DOHH2 (cell line): ENCODE measurements at regions not wholly inside any gene's neighbourhood (a gene's known extent, or its start where the extent isn't known, plus 50 kb on each side); places are given as distances from the start of the nearest gene placed in this dataset.

ENCODE experiments used
- H3F3A ChIP-seq: fragments of 200-600 bp; sonication (generic), shearing (Covaris generic); 2 replicates; pipeline ENCODE4 v1.6.0; 2016; ENCODE audit warnings: antibody characterized with exemption, mild to moderate bottlenecking; ENCODE audit not compliant: control insufficient read depth, insufficient read depth
- H3K27ac ChIP-seq: fragments of 200-600 bp; sonication (generic); 2 replicates; pipeline ENCODE4 v1.5.1; 2014; ENCODE audit warnings: low read depth, mild to moderate bottlenecking, low read length, moderate library complexity
- H3K27me3 ChIP-seq: fragments of 200-600 bp; sonication (generic); 2 replicates; pipeline ENCODE4 v1.6.1; 2014; ENCODE audit warnings: mild to moderate bottlenecking, low read length, mixed read lengths; ENCODE audit not compliant: control insufficient read depth
- H3K36me3 ChIP-seq: fragments of 200-600 bp; sonication (generic); 2 replicates; pipeline ENCODE4 v1.6.1; 2014; ENCODE audit warnings: mild to moderate bottlenecking, low read length, moderate library complexity, mixed read lengths; ENCODE audit not compliant: control insufficient read depth
- H3K4me1 ChIP-seq: fragments of 200-600 bp; sonication (generic); 2 replicates; pipeline ENCODE4 v1.6.1; 2014; ENCODE audit warnings: mild to moderate bottlenecking, low read length, mixed read lengths; ENCODE audit not compliant: control insufficient read depth
- H3K4me2 ChIP-seq: fragments of 200-600 bp; sonication (generic); 2 replicates; pipeline ENCODE4 v1.6.0; 2014; ENCODE audit warnings: mild to moderate bottlenecking, low read length, moderate library complexity
- H3K4me3 ChIP-seq: fragments of 200-600 bp; sonication (generic); 2 replicates; pipeline ENCODE4 v1.5.1; 2014; ENCODE audit warnings: mild to moderate bottlenecking, low read length, mixed read lengths
- H3K79me2 ChIP-seq: fragments of 200-600 bp; sonication (generic); 2 replicates; pipeline ENCODE4 v1.6.1; 2014; ENCODE audit warnings: mild to moderate bottlenecking, low read length, mixed read lengths; ENCODE audit not compliant: control insufficient read depth
- H3K9me2 ChIP-seq: fragments of 200-600 bp; sonication (generic); replicated peaks from 2 replicates; pipeline ENCODE4 v1.6.1; 2014; ENCODE audit warnings: mild to moderate bottlenecking, low read length, mixed read lengths; ENCODE audit not compliant: control insufficient read depth
- H3K9me3 ChIP-seq: fragments of 200-600 bp; sonication (generic); 2 replicates; pipeline ENCODE4 v1.6.1; 2014; ENCODE audit warnings: antibody characterized with exemption, low read length, mixed read lengths; ENCODE audit not compliant: control insufficient read depth, insufficient read depth
- H4K20me1 ChIP-seq: fragments of 200-600 bp; sonication (generic); 2 replicates; pipeline ENCODE4 v1.6.0; 2014; ENCODE audit warnings: low read depth, mild to moderate bottlenecking, antibody characterized with exemption, low read length, moderate library complexity; ENCODE audit not compliant: control insufficient read depth, insufficient read depth
- CTCF ChIP-seq: fragments of 200-600 bp; sonication (generic); IDR thresholded peaks from one replicate; pipeline ENCODE4 v1.5.1; 2014; ENCODE audit warnings: antibody characterized with exemption, mild to moderate bottlenecking, low read depth, low read length; ENCODE audit not compliant: poor library complexity, severe bottlenecking
- EZH2phosphoT487 ChIP-seq: fragments of 200-600 bp; sonication (generic); IDR thresholded peaks from 2 replicates; pipeline ENCODE4 v1.6.1; 2017; ENCODE audit warnings: borderline replicate concordance, mild to moderate bottlenecking, antibody characterized with exemption, low read length, moderate library complexity, mixed read lengths

- Histone ChIP-seq H3K27ac (no peak overlapping the region), H3K9me3 (no peaks in the 10 kb centered on the region), H3K4me3 (no peak overlapping the region), H3F3A (no peaks in the 10 kb centered on the region), H3K4me2 (no peak overlapping the region), H3K27me3 (no peaks in the 10 kb centered on the region), H3K36me3 (no peaks in the 10 kb centered on the region), H3K79me2 (no peaks in the 10 kb centered on the region), H4K20me1 (no peaks in the 10 kb centered on the region), H3K4me1 (no peaks in the 10 kb centered on the region), H3K9me2 (no peaks in the 10 kb centered on the region)
- TF ChIP-seq EZH2phosphoT487 (no peak), CTCF (no peak)
These were observed 139.5 kb downstream of the C16orf95 start for GRCh38 chr16:87177673-87178072.

GRCh38 chr16:87178177-87178863 lies 138.9 kb downstream of the C16orf95 start:
- no peak overlapping the region for H3K4me3 ChIP-seq
- H3K9me2 ChIP-seq: no peaks in the 10 kb centered on the region
- H3K27ac ChIP-seq: no peak overlapping the region
- H3K79me2 ChIP-seq: no peaks in the 10 kb centered on the region
- no peaks in the 10 kb centered on the region for H3K9me3 ChIP-seq
- H3K36me3 ChIP-seq: no peaks in the 10 kb centered on the region
- H3K4me2 ChIP-seq: no peak overlapping the region
- no peaks in the 10 kb centered on the region for H3K4me1 ChIP-seq
- no peaks in the 10 kb centered on the region for H4K20me1 ChIP-seq
- no peaks in the 10 kb centered on the region for H3F3A ChIP-seq
- H3K27me3 ChIP-seq: no peaks in the 10 kb centered on the region
- no peak for TF ChIP-seq EZH2phosphoT487
- TF ChIP-seq CTCF: no peak

GRCh38 chr16:87178977-87179376 lies 138.2 kb downstream of the C16orf95 start:
- no peak for TF ChIP-seq EZH2phosphoT487
- no peak for TF ChIP-seq CTCF
- H3K9me3 ChIP-seq: no peaks in the 10 kb centered on the region
- no peaks in the 10 kb centered on the region for H3K36me3 ChIP-seq
- no peaks in the 10 kb centered on the region for H3K27me3 ChIP-seq
- H4K20me1 ChIP-seq: no peaks in the 10 kb centered on the region
- no peaks in the 10 kb centered on the region for H3K4me1 ChIP-seq
- H3K79me2 ChIP-seq: no peaks in the 10 kb centered on the region
- H3K4me2 ChIP-seq: no peak overlapping the region
- no peak overlapping the region for H3K27ac ChIP-seq
- no peaks in the 10 kb centered on the region for H3K9me2 ChIP-seq
- H3K4me3 ChIP-seq: no peak overlapping the region
- H3F3A ChIP-seq: no peaks in the 10 kb centered on the region
